Upper lobe of right lung (tissue), 1 donor: ENCODE measurements at regions not wholly inside any gene's neighbourhood (a gene's known extent, or its start where the extent isn't known, plus 50 kb on each side); places are given as distances from the start of the nearest gene placed in this dataset.
A peak's percentile ranks its signal among the peaks of the same experiment; 100 is the strongest.

Experiments used
- ATAC-seq: fragments of 200-7000 bp; cut with Tn5 transposase; one replicate; pipeline ENCODE4 v1.9.1; 2020; ENCODE audit warnings: mild to moderate bottlenecking, moderate library complexity
- DNase-seq: peaks from one replicate; pipeline ENCODE4 v3.0.0-alpha.2; 2020
- H3K27ac ChIP-seq: fragments of 200-600 bp; one replicate; pipeline ENCODE4 v1.8.0; 2022
- H3K27me3 ChIP-seq: fragments of 200-600 bp; one replicate; pipeline ENCODE4 v1.8.0; 2022; ENCODE audit warnings: mild to moderate bottlenecking
- H3K36me3 ChIP-seq: fragments of 200-600 bp; one replicate; pipeline ENCODE4 v1.8.0; 2022
- H3K4me1 ChIP-seq: fragments of 200-600 bp; one replicate; pipeline ENCODE4 v1.8.0; 2022
- H3K4me3 ChIP-seq: fragments of 200-600 bp; one replicate; pipeline ENCODE4 v1.8.0; 2022; ENCODE audit warnings: mild to moderate bottlenecking
- H3K9me3 ChIP-seq: fragments of 200-600 bp; one replicate; pipeline ENCODE4 v1.8.0; 2022
- CTCF ChIP-seq: fragments of 200-600 bp; IDR thresholded peaks from one replicate; pipeline ENCODE4 v1.8.0; 2022; ENCODE audit warnings: antibody characterized with exemption
- intact Hi-C: fragments of 100-400 bp; cut with DNase I; formaldehyde crosslinking; loops from one replicate; pipeline ENCODE4 v1.11.0; 2022
- donor health status: DM: no; HTN: yes; CAD: no; lungs with severe emphysema.

GRCh38 chr7:32204361-32205018, 134.3 kb upstream of the PDE1C start:
- ATAC-seq (peak; percentile 81), DNase-seq (no peak)
- H3K9me3 ChIP-seq: no peaks in the 10 kb centered on the region
- H3K4me3 ChIP-seq: peak overlapping the region; percentile 23
- H3K27me3 ChIP-seq: no peaks in the 10 kb centered on the region
- H3K27ac ChIP-seq: no peak overlapping the region
- intact Hi-C loops: loop anchor here (10.0 kb wide), 1 partner anchor 460 kb away; no protein-coding TSS in a partner anchor
- no peaks in the 10 kb centered on the region for H3K36me3 ChIP-seq
- H3K4me1 ChIP-seq: no peaks in the 10 kb centered on the region
- peak; percentile 65 for TF ChIP-seq CTCF

- Histone ChIP-seq H3K4me1 (no peaks in the 10 kb centered on the region), H3K4me3 (no peak overlapping the region), H3K36me3 (no peaks in the 10 kb centered on the region), H3K27ac (no peak overlapping the region), H3K9me3 (no peaks in the 10 kb centered on the region), H3K27me3 (no peaks in the 10 kb centered on the region)
- no peak for ATAC-seq
- DNase-seq: no peak
- intact Hi-C loops: loop anchor here (10.0 kb wide), 1 partner anchor 456 kb away; no protein-coding TSS in a partner anchor
- TF ChIP-seq CTCF: no peak
Measured at GRCh38 chr7:32200646-32201045, 130.4 kb upstream of the PDE1C start.

- ATAC-seq (no peak), DNase-seq (no peak)
- Histone ChIP-seq H3K9me3 (peaks cover 7% of the 10 kb centered on the region), H3K4me3 (no peak overlapping the region), H3K27me3 (no peaks in the 10 kb centered on the region), H3K36me3 (no peaks in the 10 kb centered on the region), H3K4me1 (no peaks in the 10 kb centered on the region), H3K27ac (no peak overlapping the region)
- intact Hi-C loops: no loop called here
- TF ChIP-seq CTCF: no peak
Measured at GRCh38 chr7:32194537-32194936, 124.3 kb upstream of the PDE1C start.

DNA sequence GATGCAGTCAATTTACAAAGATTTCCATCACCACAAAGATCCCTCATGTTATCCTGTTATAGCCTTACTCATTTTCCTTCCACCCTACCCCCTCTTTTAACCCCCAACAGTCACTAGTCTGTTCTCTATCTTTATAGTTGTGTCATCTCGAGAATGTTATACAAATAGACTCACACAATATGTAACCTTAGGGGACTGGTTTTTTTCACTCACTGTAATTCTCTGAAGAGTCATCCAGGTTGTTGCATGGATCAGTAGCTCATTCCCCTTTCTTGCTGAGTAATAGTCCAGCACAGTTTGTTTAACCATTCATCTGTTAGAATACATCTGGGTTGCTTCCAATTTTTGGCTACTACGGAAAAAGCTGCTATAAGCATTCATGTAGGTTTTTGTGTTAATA, 121.1 kb upstream of the PDE1C start:
- DNase-seq (no peak), ATAC-seq (no peak)
- no peaks in the 10 kb centered on the region for H3K4me1 ChIP-seq
- TF ChIP-seq CTCF: no peak
- no peaks in the 10 kb centered on the region for H3K36me3 ChIP-seq
- no peak overlapping the region for H3K27ac ChIP-seq
- no peaks in the 10 kb centered on the region for H3K27me3 ChIP-seq
- no peak overlapping the region for H3K4me3 ChIP-seq
- peaks cover 7% of the 10 kb centered on the region for H3K9me3 ChIP-seq
- intact Hi-C loops: no loop called here

DNA sequence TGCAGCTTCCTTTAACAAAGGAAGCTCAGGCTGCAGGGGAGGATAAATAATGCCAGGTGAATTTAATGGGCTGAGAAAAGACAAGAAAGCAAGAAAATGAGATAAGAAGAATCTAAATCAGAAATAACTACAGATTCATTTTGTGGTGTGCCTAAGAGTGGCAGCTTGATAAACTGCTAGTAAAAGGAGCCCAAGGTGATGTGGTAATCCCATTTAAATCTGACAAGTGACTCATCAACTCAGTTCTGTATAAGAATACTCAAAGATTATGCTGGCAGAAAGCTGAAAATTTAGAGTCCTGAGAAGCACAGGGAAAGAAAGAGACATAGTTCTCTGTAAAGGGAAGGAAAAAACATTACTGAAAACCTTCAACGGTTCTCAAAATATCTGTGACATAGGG, 109.4 kb upstream of the PDE1C start:
- H3K4me1 ChIP-seq: no peaks in the 10 kb centered on the region
- no peaks in the 10 kb centered on the region for H3K9me3 ChIP-seq
- DNase-seq (no peak), ATAC-seq (no peak)
- TF ChIP-seq CTCF: no peak
- intact Hi-C loops: no loop called here
- no peak overlapping the region for H3K27ac ChIP-seq
- H3K4me3 ChIP-seq: no peak overlapping the region
- H3K36me3 ChIP-seq: no peaks in the 10 kb centered on the region
- no peaks in the 10 kb centered on the region for H3K27me3 ChIP-seq
